NCI-H1930 (cell line): ENCODE measurements at regions not wholly inside any gene's neighbourhood (a gene's known extent, or its start where the extent isn't known, plus 50 kb on each side); places are given as distances from the start of the nearest gene placed in this dataset.

ENCODE experiments used
- DNase-seq, 2 experiments: peaks; one replicate each; lab custom pipeline; 2025; lab: John Stamatoyannopoulos, UW

GRCh38 chr5:122721127-122721526 is 53.8 kb upstream of the SNX2 start:
- DNase-seq, result no peak

DNA sequence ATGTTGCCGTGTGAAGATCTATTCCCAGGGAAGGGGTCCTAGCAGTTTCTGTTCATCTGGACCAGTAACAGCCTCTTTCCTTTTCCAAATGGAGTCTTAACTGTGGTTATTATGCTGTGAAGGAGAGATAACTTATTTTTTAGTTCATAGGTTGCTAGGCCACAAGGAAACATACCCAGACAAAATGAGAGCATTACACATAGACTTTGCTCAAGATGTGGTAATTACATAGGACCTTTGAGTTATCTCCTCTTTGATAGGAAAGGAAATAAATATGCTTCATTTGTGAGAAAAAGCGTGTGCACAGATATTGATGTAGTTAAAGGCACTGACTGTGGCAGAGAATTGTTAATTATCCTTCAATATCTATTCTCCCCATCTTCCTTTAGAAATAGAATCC is 52.5 kb upstream of the SNX2 start:
- no peak for DNase-seq

DNA sequence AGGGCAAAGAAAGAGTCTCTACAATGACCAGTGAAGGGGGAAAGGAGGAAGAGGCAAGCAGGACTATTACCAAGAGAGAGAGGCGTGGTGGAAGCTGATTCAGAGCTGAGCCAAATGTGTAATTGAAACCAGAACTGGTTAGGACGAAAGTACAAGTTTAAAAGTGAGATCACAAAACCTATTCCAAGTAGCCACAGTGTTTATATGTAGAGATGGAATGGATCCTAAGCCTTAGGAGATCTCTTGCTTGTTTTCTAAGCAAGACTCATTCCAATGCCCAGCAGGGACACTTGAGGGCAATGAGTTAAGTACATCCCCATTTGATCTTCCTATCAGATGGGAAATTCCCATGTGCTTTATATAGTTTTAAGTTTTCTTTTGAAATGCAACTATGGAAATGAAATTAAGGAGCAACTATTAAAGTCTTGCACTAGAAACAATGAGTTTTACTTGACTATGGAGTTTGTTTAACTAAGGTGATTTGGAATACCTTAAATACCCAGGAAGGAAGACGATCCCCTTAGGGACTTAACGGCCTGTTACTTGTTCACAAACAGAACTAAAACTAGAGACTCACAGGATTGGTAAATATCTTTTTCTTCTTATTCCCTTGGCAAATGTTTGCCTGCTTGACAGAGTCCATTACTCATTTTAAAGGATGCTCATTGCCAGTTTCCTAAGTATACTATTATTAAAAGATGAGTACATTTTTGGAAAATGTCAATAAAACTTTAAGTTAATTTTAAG is 51.1 kb upstream of the SNX2 start:
- DNase-seq, result no peak
